T-helper 17 cell (primary cell): ENCODE measurements at regions not wholly inside any gene's neighbourhood (a gene's known extent, or its start where the extent isn't known, plus 50 kb on each side); places are given as distances from the start of the nearest gene placed in this dataset.

ENCODE experiments used
- ATAC-seq: fragments of 150-1000 bp; cut with Tn5 transposase; 2 replicates; pipeline ENCODE4 v1.10.0; 2021; ENCODE audit warnings: mild to moderate bottlenecking, moderate library complexity
- DNase-seq, 3 donors: peaks; one replicate each; pipeline versions ENCODE4 v3.0.0 to v3.0.0-alpha.2; 2020 to 2021
- H3K9me3 ChIP-seq: one replicate; pipeline ENCODE4 v1.7.0; 2013; ENCODE audit warnings: low read length, mild to moderate bottlenecking; ENCODE audit not compliant: control insufficient read depth, poor library complexity, severe bottlenecking
- H3K27ac Mint-ChIP-seq: one replicate; pipeline ENCODE4 v1.8.0; 2022; ENCODE audit warnings: mild to moderate bottlenecking, moderate library complexity, mixed read lengths
- H3K27me3 Mint-ChIP-seq: one replicate; pipeline ENCODE4 v1.8.0; 2022; ENCODE audit warnings: mixed read lengths
- H3K36me3 Mint-ChIP-seq: one replicate; pipeline ENCODE4 v1.8.0; 2022; ENCODE audit warnings: low read depth, mixed read lengths
- H3K4me1 Mint-ChIP-seq: one replicate; pipeline ENCODE4 v1.8.0; 2022; ENCODE audit warnings: mild to moderate bottlenecking, mixed read lengths
- H3K4me3 Mint-ChIP-seq: one replicate; pipeline ENCODE4 v1.8.0; 2022; ENCODE audit warnings: mild to moderate bottlenecking, moderate library complexity, mixed read lengths

- no peak overlapping the region for H3K27ac Mint-ChIP-seq
- H3K4me1 Mint-ChIP-seq: no peaks in the 10 kb centered on the region
- no peak overlapping the region for H3K4me3 Mint-ChIP-seq
- peaks cover 2% of the 10 kb centered on the region for H3K9me3 ChIP-seq
- DNase-seq (no peak), ATAC-seq (no peak)
- peaks cover 3% of the 10 kb centered on the region for H3K36me3 Mint-ChIP-seq
- H3K27me3 Mint-ChIP-seq: no peaks in the 10 kb centered on the region
These were observed 57.3 kb upstream of the SPON1 start for GRCh38 chr11:13905137-13905781.

GRCh38 chr11:13907678-13908077 lies 54.8 kb upstream of the SPON1 start:
- no peaks in the 10 kb centered on the region for H3K4me1 Mint-ChIP-seq
- H3K27me3 Mint-ChIP-seq: no peaks in the 10 kb centered on the region
- ATAC-seq (no peak), DNase-seq (no peak)
- H3K27ac Mint-ChIP-seq: no peak overlapping the region
- no peaks in the 10 kb centered on the region for H3K36me3 Mint-ChIP-seq
- H3K4me3 Mint-ChIP-seq: no peak overlapping the region
- H3K9me3 ChIP-seq: peaks cover 2% of the 10 kb centered on the region

GRCh38 chr11:13908535-13908934 lies 54.0 kb upstream of the SPON1 start:
- DNase-seq (no peak), ATAC-seq (no peak)
- no peaks in the 10 kb centered on the region for H3K27me3 Mint-ChIP-seq
- no peaks in the 10 kb centered on the region for H3K4me1 Mint-ChIP-seq
- H3K27ac Mint-ChIP-seq: no peak overlapping the region
- H3K36me3 Mint-ChIP-seq: no peaks in the 10 kb centered on the region
- peaks cover 2% of the 10 kb centered on the region for H3K9me3 ChIP-seq
- no peak overlapping the region for H3K4me3 Mint-ChIP-seq
